Renal pelvis (tissue), 1 donor: ENCODE measurements at regions not wholly inside any gene's neighbourhood (a gene's known extent, or its start where the extent isn't known, plus 50 kb on each side); places are given as distances from the start of the nearest gene placed in this dataset.
"Not testable (repeated sequence)": the region's sequence is repeated elsewhere in the genome, so short reads cannot be mapped to it uniquely, and the experiment has no call there.

Experiments used
- DNase-seq: peaks from one replicate; pipeline ENCODE4 v3.0.0-alpha.2; 2013

GRCh38 chr3:22318325-22318724 lies 567.3 kb upstream of the ZNF385D start:
- DNase-seq: no peak

GRCh38 chr3:22319446-22319845 lies 568.4 kb upstream of the ZNF385D start:
- DNase-seq: no peak

- DNase-seq: no peak
Observed at GRCh38 chr3:22322861-22323260, 571.9 kb upstream of the ZNF385D start.

- DNase-seq: no peak
Observed at GRCh38 chr3:22326305-22326704, 575.3 kb upstream of the ZNF385D start.

GRCh38 chr3:22334996-22335395 lies 584.0 kb upstream of the ZNF385D start:
- DNase-seq: no peak

GRCh38 chr3:22349215-22349851 lies 598.3 kb upstream of the ZNF385D start:
- no peak for DNase-seq

GRCh38 chr3:22351806-22352205 lies 600.8 kb upstream of the ZNF385D start:
- DNase-seq: no peak

- DNase-seq: no peak
Observed at GRCh38 chr3:22353126-22353525, 602.1 kb upstream of the ZNF385D start.

GRCh38 chr3:22358334-22358733 lies 607.3 kb upstream of the ZNF385D start:
- no peak for DNase-seq

GRCh38 chr3:22360164-22360563 lies 609.2 kb upstream of the ZNF385D start:
- no peak for DNase-seq

- DNase-seq: no peak
Observed at GRCh38 chr3:22360970-22361369, 610.0 kb upstream of the ZNF385D start.

- DNase-seq: no peak
Observed at GRCh38 chr3:22361521-22361920, 610.5 kb upstream of the ZNF385D start.

GRCh38 chr3:22364851-22365250 lies 613.8 kb upstream of the ZNF385D start:
- no peak for DNase-seq

- DNase-seq: no peak
Observed at GRCh38 chr3:22366781-22367180, 615.8 kb upstream of the ZNF385D start.

- no peak for DNase-seq
Observed at GRCh38 chr3:22371036-22371435, 620.0 kb upstream of the ZNF385D start.

- no peak for DNase-seq
Observed at GRCh38 chr3:22371607-22372291, 620.7 kb upstream of the ZNF385D start.

GRCh38 chr3:22372292-22373062 lies 621.5 kb upstream of the ZNF385D start:
- DNase-seq: peak; percentile 22

- no peak for DNase-seq
Observed at GRCh38 chr3:22373182-22373581, 622.2 kb upstream of the ZNF385D start.

- no peak for DNase-seq
Observed at GRCh38 chr3:22373827-22374226, 622.8 kb upstream of the ZNF385D start.

GRCh38 chr3:22377421-22377820 lies 626.4 kb upstream of the ZNF385D start:
- no peak for DNase-seq

- DNase-seq: no peak
Observed at GRCh38 chr3:22378869-22379268, 627.9 kb upstream of the ZNF385D start.

GRCh38 chr3:22380253-22380652 lies 629.2 kb upstream of the ZNF385D start:
- no peak for DNase-seq

GRCh38 chr3:22381564-22381963 lies 630.6 kb upstream of the ZNF385D start:
- DNase-seq: not testable (repeated sequence)
